ENCODE measurements at regions not wholly inside any gene's neighbourhood (a gene's known extent, or its start where the extent isn't known, plus 50 kb on each side); places are given as distances from the start of the nearest gene placed in this dataset.

GRCh38 chr3:111012388-111013248, 59.0 kb upstream of the NECTIN3 start:
- DNase-seq (ENCODE audit: low spot score): no peak
